Liver (tissue), 8 donors: ENCODE measurements at regions not wholly inside any gene's neighbourhood (a gene's known extent, or its start where the extent isn't known, plus 50 kb on each side); places are given as distances from the start of the nearest gene placed in this dataset.
A peak's percentile ranks its signal among the peaks of the same experiment; 100 is the strongest.

ENCODE experiments used
- DNase-seq: peaks from one replicate; pipeline ENCODE4 v3.0.0-alpha.2; 2017; ENCODE audit warnings: low spot score
- H3K27ac ChIP-seq, 2 donors: one replicate each; pipeline ENCODE4 v1.7.0; 2013; ENCODE audit warnings: inconsistent platforms in 2 of 2, low read length in 2 of 2, control low read depth in 1 of 2, low read depth in 1 of 2, mild to moderate bottlenecking in 1 of 2
- H3K27me3 ChIP-seq, 4 donors: one replicate each; pipeline versions ENCODE4 v1.6.1 to v1.7.0; 2013; ENCODE audit warnings: low read length in 3 of 4, inconsistent platforms in 1 of 4, mild to moderate bottlenecking in 1 of 4, moderate library complexity in 1 of 4; ENCODE audit not compliant: control insufficient read depth in 4 of 4, insufficient read depth in 4 of 4
- H3K36me3 ChIP-seq, 4 donors: one replicate each; pipeline versions ENCODE4 v1.6.1 to v1.7.0; 2013; ENCODE audit warnings: low read length in 3 of 4, mild to moderate bottlenecking in 3 of 4, low read depth in 1 of 4, moderate library complexity in 1 of 4; ENCODE audit not compliant: control insufficient read depth in 4 of 4, insufficient read depth in 3 of 4
- H3K4me1 ChIP-seq, 4 donors: one replicate each; pipeline versions ENCODE4 v1.6.1 to v1.7.0; 2013; ENCODE audit warnings: low read length in 3 of 4, mild to moderate bottlenecking in 3 of 4, moderate library complexity in 1 of 4; ENCODE audit not compliant: control insufficient read depth in 4 of 4, insufficient read depth in 4 of 4
- H3K4me3 ChIP-seq, 3 donors: one replicate each; pipeline versions ENCODE4 v1.6.1 to v1.7.0; 2013; ENCODE audit warnings: low read length in 3 of 3, control low read depth in 1 of 3, low read depth in 1 of 3, mild to moderate bottlenecking in 1 of 3
- H3K9ac ChIP-seq, 2 donors: one replicate each; pipeline ENCODE4 v1.7.0; 2013; ENCODE audit warnings: low read length in 2 of 2, mild to moderate bottlenecking in 2 of 2, moderate library complexity in 2 of 2, control low read depth in 1 of 2, low read depth in 1 of 2
- H3K9me3 ChIP-seq, 4 donors: one replicate each; pipeline versions ENCODE4 v1.6.1 to v1.7.0; 2013; ENCODE audit warnings: low read length in 3 of 4; ENCODE audit not compliant: control insufficient read depth in 4 of 4
- ATF3 ChIP-seq: IDR thresholded peaks from 2 replicates; pipeline ENCODE4 v1.6.1; 2016; ENCODE audit warnings: antibody characterized with exemption
- CTCF ChIP-seq: fragments of 150-350 bp; IDR thresholded peaks from 2 replicates; pipeline ENCODE4 v1.5.1; 2017; ENCODE audit warnings: improper control_type of control experiment, low read depth, low read length; ENCODE audit not compliant: missing input control
- EGR1 ChIP-seq, 2 donors: IDR thresholded peaks; 2 replicates each; pipeline ENCODE4 v1.6.1; 2016 to 2018; ENCODE audit warnings: antibody characterized with exemption in 2 of 2, low read depth in 2 of 2
- FOXA1 ChIP-seq: IDR thresholded peaks from 2 replicates; pipeline ENCODE4 v1.6.1; 2016; ENCODE audit warnings: antibody characterized with exemption
- FOXA2 ChIP-seq: IDR thresholded peaks from 2 replicates; pipeline ENCODE4 v1.6.1; 2016; ENCODE audit warnings: antibody characterized with exemption
- GABPA ChIP-seq, 2 donors: IDR thresholded peaks in 1 of 2; conservative IDR thresholded peaks in 1 of 2; 2 replicates each; pipeline ENCODE4 v1.6.1; 2016; ENCODE audit warnings: antibody characterized with exemption in 2 of 2, mild to moderate bottlenecking in 1 of 2, moderate library complexity in 1 of 2
- HNF4A ChIP-seq, 2 donors: conservative IDR thresholded peaks; 2 replicates each; pipeline ENCODE4 v1.6.1; 2016; ENCODE audit warnings: antibody characterized with exemption in 2 of 2, mild to moderate bottlenecking in 2 of 2
- HNF4G ChIP-seq: IDR thresholded peaks from 2 replicates; pipeline ENCODE4 v1.6.1; 2016; ENCODE audit warnings: antibody characterized with exemption
- JUND ChIP-seq, 2 donors: IDR thresholded peaks; 2 replicates each; pipeline ENCODE4 v1.6.1; 2016; ENCODE audit warnings: antibody characterized with exemption in 2 of 2
- MAX ChIP-seq: IDR thresholded peaks from 2 replicates; pipeline ENCODE4 v1.6.1; 2016; ENCODE audit warnings: antibody characterized with exemption
- NR2F2 ChIP-seq: IDR thresholded peaks from 2 replicates; pipeline ENCODE4 v1.6.1; 2016; ENCODE audit warnings: antibody characterized with exemption
- RAD21 ChIP-seq, 2 donors: IDR thresholded peaks; 2 replicates each; pipeline ENCODE4 v1.6.1; 2016; ENCODE audit warnings: antibody characterized with exemption in 2 of 2, mild to moderate bottlenecking in 2 of 2
- REST ChIP-seq: IDR thresholded peaks from 2 replicates; pipeline ENCODE4 v1.6.1; 2016; ENCODE audit warnings: antibody characterized with exemption, mild to moderate bottlenecking
- RXRA ChIP-seq, 2 donors: IDR thresholded peaks; 2 replicates each; pipeline ENCODE4 v1.6.1; 2017 to 2018; ENCODE audit warnings: antibody characterized with exemption in 2 of 2, mild to moderate bottlenecking in 1 of 2
- SP1 ChIP-seq: IDR thresholded peaks from 2 replicates; pipeline ENCODE4 v1.6.1; 2018; ENCODE audit warnings: antibody characterized with exemption, mild to moderate bottlenecking
- TAF1 ChIP-seq: conservative IDR thresholded peaks from 2 replicates; pipeline ENCODE4 v1.6.1; 2016; ENCODE audit warnings: antibody characterized with exemption, mild to moderate bottlenecking
- YY1 ChIP-seq: IDR thresholded peaks from 2 replicates; pipeline ENCODE4 v1.6.1; 2016; ENCODE audit warnings: antibody characterized with exemption, mild to moderate bottlenecking
- ZBTB33 ChIP-seq: IDR thresholded peaks from 2 replicates; pipeline ENCODE4 v1.6.1; 2016; ENCODE audit warnings: antibody characterized with exemption
- WGBS: extraction: QIAGEN DNeasy Blood & Tissue Kit; methylation state at CpG from one replicate; pipeline ENCODE4 v1.1.7; 2013; 5-methylcytosine and 5-hydroxymethylcytosine counted together
- donor health status: healthy.
- donor health status: healthy.
- donor health status: healthy.
- donor health status: healthy.
- donor health status: healthy.

- no peaks in the 10 kb centered on the region for H3K36me3 ChIP-seq
- TF ChIP-seq YY1 (no peak), GABPA (IDR thresholded peaks at IDR 0.05 in 1 of 2, conservative IDR thresholded peaks at IDR 0.05 in 1 of 2) (no peak), JUND (IDR thresholded peaks at IDR 0.05) (no peak), RXRA (IDR thresholded peaks at IDR 0.05) (no peak), HNF4G (no peak)
- no peak overlapping the region for H3K4me3 ChIP-seq
- H3K27me3 ChIP-seq = no peaks in the 10 kb centered on the region
- H3K9me3 ChIP-seq = no peaks in the 10 kb centered on the region
- no peak overlapping the region for H3K27ac ChIP-seq
- WGBS = 49% methylated on average over 2 of the region's 2 CpGs
- no peak overlapping the region for H3K9ac ChIP-seq
- H3K4me1 ChIP-seq = no peaks in the 10 kb centered on the region
- DNase-seq = no peak
Measured at GRCh38 chr14:43896044-43896443, 611.0 kb downstream of the FSCB start.

- H3K9ac ChIP-seq = no peak overlapping the region
- DNase-seq = no peak
- H3K27ac ChIP-seq = no peak overlapping the region
- no peak overlapping the region for H3K4me3 ChIP-seq
- no peak for TF ChIP-seq NR2F2
- peak; percentile 9 to 40 for TF ChIP-seq RAD21 (IDR thresholded peaks at IDR 0.05)
- no peak for TF ChIP-seq FOXA1
- peak; percentile 31 for TF ChIP-seq CTCF
- WGBS = 62% methylated on average over 3 of the region's 3 CpGs
- H3K9me3 ChIP-seq = no peaks in the 10 kb centered on the region
- no peaks in the 10 kb centered on the region for H3K4me1 ChIP-seq
- no peaks in the 10 kb centered on the region for H3K36me3 ChIP-seq
- no peaks in the 10 kb centered on the region for H3K27me3 ChIP-seq
Measured at GRCh38 chr14:43894534-43894933, 612.5 kb downstream of the FSCB start.

GRCh38 chr14:43887523-43887922, 619.6 kb downstream of the FSCB start:
- 93% methylated on average over 2 of the region's 2 CpGs for WGBS

More at GRCh38 chr14:43887523-43887922, 619.6 kb downstream of the FSCB start:
- Histone ChIP-seq H3K4me3 (no peak overlapping the region), H3K9ac (no peak overlapping the region), H3K9me3 (no peaks in the 10 kb centered on the region), H3K4me1 (no peaks in the 10 kb centered on the region), H3K36me3 (no peaks in the 10 kb centered on the region), H3K27me3 (no peaks in the 10 kb centered on the region), H3K27ac (no peak overlapping the region)
- no peak for DNase-seq
- TF ChIP-seq FOXA1 (no peak), MAX (no peak), FOXA2 (no peak), GABPA (IDR thresholded peaks at IDR 0.05 in 1 of 2, conservative IDR thresholded peaks at IDR 0.05 in 1 of 2) (no peak), HNF4A (conservative IDR thresholded peaks at IDR 0.05) (no peak), JUND (IDR thresholded peaks at IDR 0.05) (no peak), TAF1 (no peak), REST (no peak), RXRA (IDR thresholded peaks at IDR 0.05) (no peak), YY1 (no peak), EGR1 (IDR thresholded peaks at IDR 0.05; ENCODE audit: low read depth in 2 of 2) (no peak), CTCF (no peak), ATF3 (no peak), ZBTB33 (no peak), NR2F2 (no peak), RAD21 (IDR thresholded peaks at IDR 0.05) (no peak), SP1 (no peak), HNF4G (no peak)
